ENCODE measurements at regions not wholly inside any gene's neighbourhood (a gene's known extent, or its start where the extent isn't known, plus 50 kb on each side); places are given as distances from the start of the nearest gene placed in this dataset.
A peak's percentile ranks its signal among the peaks of the same experiment; 100 is the strongest.

DNA sequence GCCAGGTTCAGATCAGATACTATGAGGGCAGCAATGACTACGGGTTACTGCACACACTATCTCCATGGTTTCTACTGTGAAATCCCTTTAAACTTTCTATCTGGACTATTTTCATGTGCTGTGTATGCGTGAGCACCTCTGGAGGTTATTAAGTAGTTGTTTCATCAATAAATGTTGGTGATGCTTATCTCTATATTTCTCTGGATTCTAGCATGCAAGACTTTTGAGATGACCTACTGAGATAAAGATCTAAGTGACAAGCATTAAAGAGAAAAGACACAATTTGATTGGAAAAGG, 194.0 kb downstream of the NRIP1 start:
- DNase-seq = no peak
- Mint-ChIP-seq H3K4me1 (ENCODE audit: low read depth, unreplicated experiment) (peaks cover 11% of the 10 kb centered on the region), H3K9me3 (ENCODE audit: unreplicated experiment) (peaks cover 2% of the 10 kb centered on the region), H3K27ac (ENCODE audit: unreplicated experiment) (no peak overlapping the region), H3K36me3 (ENCODE audit: unreplicated experiment) (no peaks in the 10 kb centered on the region), H3K27me3 (ENCODE audit: unreplicated experiment) (no peaks in the 10 kb centered on the region), H3K4me3 (ENCODE audit: unreplicated experiment) (no peak overlapping the region)
- TF ChIP-seq, protein P1, sequence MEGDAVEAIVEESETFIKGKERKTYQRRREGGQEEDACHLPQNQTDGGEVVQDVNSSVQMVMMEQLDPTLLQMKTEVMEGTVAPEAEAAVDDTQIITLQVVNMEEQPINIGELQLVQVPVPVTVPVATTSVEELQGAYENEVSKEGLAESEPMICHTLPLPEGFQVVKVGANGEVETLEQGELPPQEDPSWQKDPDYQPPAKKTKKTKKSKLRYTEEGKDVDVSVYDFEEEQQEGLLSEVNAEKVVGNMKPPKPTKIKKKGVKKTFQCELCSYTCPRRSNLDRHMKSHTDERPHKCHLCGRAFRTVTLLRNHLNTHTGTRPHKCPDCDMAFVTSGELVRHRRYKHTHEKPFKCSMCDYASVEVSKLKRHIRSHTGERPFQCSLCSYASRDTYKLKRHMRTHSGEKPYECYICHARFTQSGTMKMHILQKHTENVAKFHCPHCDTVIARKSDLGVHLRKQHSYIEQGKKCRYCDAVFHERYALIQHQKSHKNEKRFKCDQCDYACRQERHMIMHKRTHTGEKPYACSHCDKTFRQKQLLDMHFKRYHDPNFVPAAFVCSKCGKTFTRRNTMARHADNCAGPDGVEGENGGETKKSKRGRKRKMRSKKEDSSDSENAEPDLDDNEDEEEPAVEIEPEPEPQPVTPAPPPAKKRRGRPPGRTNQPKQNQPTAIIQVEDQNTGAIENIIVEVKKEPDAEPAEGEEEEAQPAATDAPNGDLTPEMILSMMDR (IDR thresholded peaks at IDR 0.05; ENCODE audit: partially characterized antibody, unreplicated experiment) = no peak

DNA sequence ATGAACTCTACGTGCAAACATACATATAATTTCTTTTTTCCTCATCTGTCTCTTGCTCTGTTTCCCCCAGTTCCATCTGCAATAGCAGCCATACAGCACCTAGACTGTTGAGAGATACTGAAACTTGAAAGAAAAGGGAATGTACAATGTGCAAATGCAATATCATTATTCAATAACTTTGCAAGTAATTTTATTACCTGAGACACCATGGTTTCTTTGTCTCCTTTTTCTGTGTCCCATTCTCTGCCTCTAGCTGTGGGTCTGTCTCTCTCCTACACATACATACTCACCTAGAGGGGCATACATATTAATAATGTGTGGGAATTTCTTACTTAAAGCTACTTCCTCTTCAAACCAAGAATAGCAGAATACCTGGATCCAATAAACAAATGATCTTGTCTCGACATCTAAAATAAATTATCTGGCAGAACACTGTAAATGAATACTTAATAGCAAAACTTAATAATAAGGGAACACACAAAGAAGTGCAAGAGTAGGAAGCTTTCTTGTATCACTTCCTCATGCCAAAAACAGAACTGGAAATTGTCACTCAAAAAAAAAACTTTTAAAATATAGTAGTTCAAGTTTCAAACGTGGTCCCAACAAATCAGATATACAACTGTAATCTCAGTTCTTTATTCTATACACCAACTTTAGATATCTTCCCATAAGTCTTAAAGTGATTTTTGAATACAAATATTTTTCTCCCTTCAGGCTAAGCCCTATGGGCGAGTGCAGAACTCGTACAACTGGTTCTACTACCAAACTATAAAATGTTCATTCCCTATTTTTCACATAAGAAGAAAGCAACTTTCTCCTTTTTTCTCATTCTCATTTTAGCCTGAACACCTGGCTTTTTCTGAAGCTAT, 194.6 kb downstream of the NRIP1 start:
- TF ChIP-seq, protein P1 (IDR thresholded peaks at IDR 0.05; ENCODE audit: partially characterized antibody, unreplicated experiment) = no peak
- Mint-ChIP-seq H3K9me3 (ENCODE audit: unreplicated experiment) (peaks cover 2% of the 10 kb centered on the region), H3K27ac (ENCODE audit: unreplicated experiment) (no peak overlapping the region), H3K27me3 (ENCODE audit: unreplicated experiment) (no peaks in the 10 kb centered on the region), H3K4me1 (ENCODE audit: low read depth, unreplicated experiment) (peaks cover 8% of the 10 kb centered on the region), H3K4me3 (ENCODE audit: unreplicated experiment) (no peak overlapping the region), H3K36me3 (ENCODE audit: unreplicated experiment) (no peaks in the 10 kb centered on the region)
- no peak for DNase-seq

DNA sequence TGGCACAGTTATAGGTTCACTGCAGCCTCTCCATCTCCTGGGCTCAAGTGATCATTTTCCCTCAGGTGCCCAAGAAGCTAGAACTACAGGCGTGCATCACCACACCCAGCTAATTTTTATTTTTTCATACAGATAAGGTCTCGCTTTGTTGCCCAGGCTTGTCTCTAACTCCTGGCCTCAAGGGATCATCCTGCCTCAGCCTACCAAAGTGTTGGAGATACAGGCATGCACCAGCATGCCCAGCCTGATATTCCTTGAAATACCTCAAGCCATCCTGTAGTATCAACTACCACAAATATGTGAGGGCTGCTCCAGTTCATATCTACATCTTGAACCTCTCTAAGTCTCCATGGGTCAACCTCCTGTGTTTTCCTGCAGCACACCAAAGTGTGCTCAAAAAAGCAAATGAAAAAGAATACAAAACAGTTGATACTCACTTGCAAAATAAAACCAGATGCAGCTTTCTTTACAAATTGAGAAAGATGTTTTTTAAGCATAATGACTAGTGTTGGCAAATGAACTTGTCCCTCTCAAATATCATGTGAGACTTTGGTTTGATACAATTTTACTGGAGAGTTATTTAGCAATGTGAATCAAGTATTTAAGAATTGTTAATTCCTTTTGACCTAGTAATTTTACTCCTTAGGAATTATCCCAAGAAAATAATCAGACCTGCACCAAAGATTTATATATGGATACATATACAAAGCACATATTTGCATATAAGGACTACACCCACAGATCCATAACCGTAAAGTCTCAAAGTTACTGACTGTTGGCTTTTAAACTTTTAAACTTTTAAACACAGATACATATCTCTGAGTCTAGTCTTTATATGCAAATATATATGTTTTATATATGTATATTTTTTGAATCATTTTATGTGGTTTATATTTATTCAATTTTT, 197.7 kb downstream of the NRIP1 start:
- H3K27ac Mint-ChIP-seq (ENCODE audit: unreplicated experiment) = no peak overlapping the region
- H3K36me3 Mint-ChIP-seq (ENCODE audit: unreplicated experiment) = no peaks in the 10 kb centered on the region
- TF ChIP-seq, protein P1 (IDR thresholded peaks at IDR 0.05; ENCODE audit: partially characterized antibody, unreplicated experiment) = no peak
- H3K4me1 Mint-ChIP-seq (ENCODE audit: low read depth, unreplicated experiment) = peaks cover 11% of the 10 kb centered on the region
- H3K4me3 Mint-ChIP-seq (ENCODE audit: unreplicated experiment) = no peak overlapping the region
- H3K9me3 Mint-ChIP-seq (ENCODE audit: unreplicated experiment) = peaks cover 2% of the 10 kb centered on the region
- no peak for DNase-seq
- no peaks in the 10 kb centered on the region for H3K27me3 Mint-ChIP-seq (ENCODE audit: unreplicated experiment)

DNA sequence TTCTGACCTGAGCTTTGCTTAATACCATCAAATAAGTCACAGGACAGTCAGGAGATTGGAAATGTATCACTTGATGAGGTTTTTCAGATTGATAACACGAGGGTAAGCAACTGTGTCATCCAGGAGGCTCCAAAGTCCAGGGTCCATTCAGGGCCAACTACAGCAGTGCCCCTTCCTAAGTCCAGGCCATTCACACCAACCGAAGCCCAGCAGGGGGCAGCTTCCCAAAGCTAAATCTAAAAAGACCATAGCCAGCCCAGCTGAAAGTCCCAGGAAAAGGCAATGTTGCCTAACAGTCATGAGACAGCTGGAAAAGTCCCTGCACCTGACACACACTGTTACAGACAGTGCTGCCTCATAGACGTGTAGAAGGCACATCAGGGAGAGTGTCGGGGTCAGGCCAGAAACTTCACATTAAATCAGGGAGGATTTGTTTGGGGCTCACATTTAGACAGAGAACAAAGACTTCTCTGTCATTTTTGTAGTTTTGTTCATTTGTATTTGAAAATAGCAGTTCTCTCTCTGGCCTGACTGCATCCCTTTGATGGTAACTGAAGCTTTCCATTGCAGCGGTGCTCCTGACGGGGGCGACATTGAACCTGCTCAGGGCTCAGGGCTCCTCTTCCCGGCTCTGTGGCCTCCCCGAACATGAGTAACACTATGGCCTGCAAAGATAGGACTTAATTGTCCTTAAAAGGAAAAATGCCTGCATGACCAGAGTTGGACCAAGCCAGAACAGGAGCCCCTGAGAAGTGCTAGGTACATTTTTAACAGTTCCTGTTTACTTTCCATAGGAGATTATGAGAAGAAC, 200.4 kb downstream of the NRIP1 start:
- Mint-ChIP-seq H3K27me3 (ENCODE audit: unreplicated experiment) (peaks cover 3% of the 10 kb centered on the region), H3K36me3 (ENCODE audit: unreplicated experiment) (peaks cover 17% of the 10 kb centered on the region), H3K9me3 (ENCODE audit: unreplicated experiment) (peaks cover 6% of the 10 kb centered on the region), H3K4me1 (ENCODE audit: low read depth, unreplicated experiment) (peaks cover 11% of the 10 kb centered on the region), H3K4me3 (ENCODE audit: unreplicated experiment) (no peak overlapping the region), H3K27ac (ENCODE audit: unreplicated experiment) (peak overlapping the region; percentile 59)
- peak; percentile 85 for DNase-seq
- TF ChIP-seq, protein P1 (IDR thresholded peaks at IDR 0.05; ENCODE audit: partially characterized antibody, unreplicated experiment) = peak; percentile 69
